Breast epithelium (tissue), 4 donors: ENCODE measurements at regions not wholly inside any gene's neighbourhood (a gene's known extent, or its start where the extent isn't known, plus 50 kb on each side); places are given as distances from the start of the nearest gene placed in this dataset.
A peak's percentile ranks its signal among the peaks of the same experiment; 100 is the strongest.

Experiments
- DNase-seq, 2 donors: peaks; one replicate each; pipeline ENCODE4 v3.0.0-alpha.2; 2019; ENCODE audit warnings: low spot score in 2 of 2
- H3K27ac ChIP-seq, 2 donors: fragments of 200-600 bp; sonication (generic) in 1 of 2; one replicate each; pipeline ENCODE4 v1.5.1; 2016 to 2019; ENCODE audit warnings: mild to moderate bottlenecking in 1 of 2
- H3K27me3 ChIP-seq, 2 donors: fragments of 200-600 bp; sonication (generic) in 1 of 2; one replicate each; pipeline versions ENCODE4 v1.5.1 to v1.6.0; 2017 to 2019; ENCODE audit warnings: control low read depth in 1 of 2, mild to moderate bottlenecking in 1 of 2
- H3K36me3 ChIP-seq: fragments of 200-600 bp; one replicate; pipeline ENCODE4 v1.5.1; 2019
- H3K4me1 ChIP-seq, 2 donors: fragments of 200-600 bp; sonication (generic); one replicate each; pipeline ENCODE4 v1.5.1; 2016 to 2019; ENCODE audit warnings: control low read depth in 1 of 2
- H3K4me3 ChIP-seq, 3 donors: fragments of 200-600 bp; sonication (generic); 1 replicate in 2 of 3; 2 replicates in 1 of 3; pipeline ENCODE4 v1.5.1; 2016 to 2019; ENCODE audit warnings: mild to moderate bottlenecking in 3 of 3, moderate library complexity in 2 of 3
- H3K9me3 ChIP-seq, 2 donors: fragments of 200-600 bp; sonication (generic) in 1 of 2; one replicate each; pipeline ENCODE4 v1.5.1; 2016 to 2019; ENCODE audit warnings: control low read depth in 1 of 2
- CTCF ChIP-seq, 3 donors: fragments of 450-650 bp; IDR thresholded peaks; one replicate each; pipeline ENCODE4 v1.5.1; 2016 to 2017; ENCODE audit warnings: antibody characterized with exemption in 3 of 3, mild to moderate bottlenecking in 3 of 3, moderate library complexity in 3 of 3
- POLR2A ChIP-seq: fragments of 450-650 bp; IDR thresholded peaks from one replicate; pipeline ENCODE4 v1.6.1; 2016; ENCODE audit warnings: antibody characterized with exemption, mild to moderate bottlenecking, moderate library complexity
- POLR2AphosphoS5 ChIP-seq, 3 donors: sonication (generic); formaldehyde crosslinking; IDR thresholded peaks; one replicate each; pipeline ENCODE4 v1.6.1; 2017; ENCODE audit warnings: antibody characterized with exemption in 3 of 3
- intact Hi-C: fragments of 100-400 bp; cut with DNase I; formaldehyde crosslinking; loops from one replicate; pipeline ENCODE4 v1.15.1; 2023; ENCODE audit warnings: low total_unique reads

DNA sequence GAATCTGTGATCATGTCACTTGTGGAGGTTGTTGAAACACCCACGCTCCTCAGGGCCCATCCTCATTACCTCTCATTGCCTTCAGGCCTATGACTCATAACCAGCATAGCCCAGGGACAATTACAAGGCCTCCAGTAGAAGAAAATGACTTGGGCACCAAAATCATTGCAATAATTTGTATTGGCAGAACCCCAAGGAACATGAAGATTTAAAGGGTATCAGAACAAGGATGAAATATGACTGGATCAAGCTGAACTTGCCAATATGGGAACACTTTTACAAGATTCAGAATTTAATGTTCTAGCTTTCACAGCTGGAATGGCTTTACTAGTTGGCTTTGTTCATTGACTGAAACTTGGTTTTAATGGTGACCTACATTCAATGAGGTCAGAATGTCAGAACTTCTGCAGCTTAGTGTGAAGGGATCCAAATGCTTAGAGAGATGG is 156.4 kb downstream of the COPS8 start:
- no peaks in the 10 kb centered on the region for H3K4me1 ChIP-seq
- H3K27ac ChIP-seq: no peak overlapping the region
- TF ChIP-seq POLR2AphosphoS5 (IDR thresholded peaks at IDR 0.05) (peak in 1 of 3 donors; percentile 37), POLR2A (no peak), CTCF (IDR thresholded peaks at IDR 0.05) (no peak)
- H3K27me3 ChIP-seq: no peaks in the 10 kb centered on the region
- no peak for DNase-seq
- H3K4me3 ChIP-seq: no peak overlapping the region
- peaks cover 0 to 13% of the 10 kb centered on the region in 2 donors for H3K9me3 ChIP-seq
- no peaks in the 10 kb centered on the region for H3K36me3 ChIP-seq
- intact Hi-C loops: no loop called here

GRCh38 chr2:237243487-237243886 is 157.8 kb downstream of the COPS8 start:
- Histone ChIP-seq H3K27me3 (no peaks in the 10 kb centered on the region), H3K36me3 (no peaks in the 10 kb centered on the region), H3K4me3 (no peak overlapping the region), H3K27ac (no peak overlapping the region), H3K4me1 (no peaks in the 10 kb centered on the region), H3K9me3 (peaks cover 0 to 13% of the 10 kb centered on the region in 2 donors)
- intact Hi-C loops: no loop called here
- no peak for DNase-seq
- TF ChIP-seq POLR2AphosphoS5 (IDR thresholded peaks at IDR 0.05) (no peak), POLR2A (no peak), CTCF (IDR thresholded peaks at IDR 0.05) (no peak)

DNA sequence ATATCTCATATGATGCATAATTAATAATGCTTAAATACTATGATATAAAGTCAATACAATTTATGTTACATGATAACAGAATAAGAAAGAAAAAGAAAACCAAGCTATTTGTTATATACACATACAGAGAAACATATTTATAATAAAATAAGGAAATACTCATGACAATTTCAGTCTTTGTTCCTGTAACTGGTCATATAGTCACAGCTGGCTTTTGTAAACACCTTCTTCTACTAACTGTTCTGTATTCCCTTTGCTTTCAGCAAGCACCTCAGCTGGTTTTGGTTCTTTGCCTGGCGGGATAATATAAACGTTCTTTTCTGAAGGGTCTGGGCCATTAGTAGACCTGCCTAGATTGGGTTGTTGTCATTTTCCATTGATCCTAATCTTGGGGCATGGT is 158.5 kb downstream of the COPS8 start:
- TF ChIP-seq POLR2A: no peak
- Histone ChIP-seq H3K27ac (peak overlapping the region in 1 of 2 donors; percentile 84), H3K4me1 (no peaks in the 10 kb centered on the region), H3K4me3 (no peak overlapping the region), H3K9me3 (peaks cover 0 to 13% of the 10 kb centered on the region in 2 donors), H3K36me3 (no peaks in the 10 kb centered on the region), H3K27me3 (no peaks in the 10 kb centered on the region)
- intact Hi-C loops: no loop called here
- no peak for DNase-seq

GRCh38 chr2:237244976-237245646 is 159.4 kb downstream of the COPS8 start:
- Histone ChIP-seq H3K36me3 (no peaks in the 10 kb centered on the region), H3K4me3 (no peak overlapping the region), H3K27ac (peak overlapping the region; percentile 36 to 84), H3K9me3 (peaks cover 0 to 13% of the 10 kb centered on the region in 2 donors), H3K27me3 (no peaks in the 10 kb centered on the region), H3K4me1 (no peaks in the 10 kb centered on the region)
- no peak for TF ChIP-seq CTCF (IDR thresholded peaks at IDR 0.05)
- no peak for TF ChIP-seq POLR2A
- peak in 2 of 3 donors; percentile 18 to 65 for TF ChIP-seq POLR2AphosphoS5 (IDR thresholded peaks at IDR 0.05)
- intact Hi-C loops: no loop called here
- DNase-seq: no peak

DNA sequence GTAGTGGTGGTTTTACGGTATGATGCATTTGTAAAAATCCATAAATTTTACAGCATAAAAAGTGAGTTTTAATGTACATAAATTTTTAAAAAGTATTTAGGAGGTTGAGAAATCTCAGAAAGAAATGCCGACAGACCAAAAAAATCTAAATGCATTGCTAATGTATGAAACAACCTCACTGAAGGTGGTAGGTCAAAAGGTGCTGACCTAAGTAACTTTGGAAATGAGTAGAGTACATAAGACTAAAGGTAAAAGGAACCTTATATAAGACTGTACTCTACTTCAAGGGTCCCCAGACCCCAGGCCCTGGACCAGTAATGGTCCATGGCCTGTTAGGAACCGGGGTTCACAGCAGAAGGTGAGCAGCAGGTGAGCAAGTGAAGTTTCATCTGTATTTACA is 163.4 kb downstream of the COL6A3 start:
- H3K9me3 ChIP-seq: no peaks in the 10 kb centered on the region
- no peaks in the 10 kb centered on the region for H3K27me3 ChIP-seq
- no peaks in the 10 kb centered on the region for H3K4me1 ChIP-seq
- intact Hi-C loops: no loop called here
- H3K4me3 ChIP-seq: no peak overlapping the region
- H3K27ac ChIP-seq: no peak overlapping the region
- no peaks in the 10 kb centered on the region for H3K36me3 ChIP-seq
- TF ChIP-seq POLR2AphosphoS5 (IDR thresholded peaks at IDR 0.05) (no peak), POLR2A (no peak), CTCF (IDR thresholded peaks at IDR 0.05) (no peak)
- no peak for DNase-seq
